ENCODE measurements at regions not wholly inside any gene's neighbourhood (a gene's known extent, or its start where the extent isn't known, plus 50 kb on each side); places are given as distances from the start of the nearest gene placed in this dataset.
"Not testable (repeated sequence)": the region's sequence is repeated elsewhere in the genome, so short reads cannot be mapped to it uniquely, and the experiment has no call there.

DNA sequence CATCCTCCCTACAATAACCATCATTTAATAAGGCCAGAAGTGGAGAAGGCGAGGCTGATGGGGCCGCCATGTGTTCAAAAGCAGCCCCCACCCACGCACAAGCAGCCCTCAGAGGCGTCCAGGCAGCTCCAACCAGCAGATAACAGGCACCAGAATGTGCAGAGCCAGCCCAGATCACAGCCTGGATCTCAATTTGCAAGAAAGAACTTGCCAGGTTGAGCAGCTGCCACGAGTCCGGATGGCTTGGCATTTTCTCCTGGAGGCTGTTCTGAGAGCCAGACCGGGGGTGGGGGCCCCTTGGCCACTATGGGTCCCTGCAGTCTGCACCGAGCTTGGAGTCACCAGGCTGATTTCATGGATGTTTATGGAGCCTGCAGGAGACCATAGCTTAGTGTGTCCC lies 338.1 kb downstream of the PREX1 start:
- DNase-seq: no peak

DNA sequence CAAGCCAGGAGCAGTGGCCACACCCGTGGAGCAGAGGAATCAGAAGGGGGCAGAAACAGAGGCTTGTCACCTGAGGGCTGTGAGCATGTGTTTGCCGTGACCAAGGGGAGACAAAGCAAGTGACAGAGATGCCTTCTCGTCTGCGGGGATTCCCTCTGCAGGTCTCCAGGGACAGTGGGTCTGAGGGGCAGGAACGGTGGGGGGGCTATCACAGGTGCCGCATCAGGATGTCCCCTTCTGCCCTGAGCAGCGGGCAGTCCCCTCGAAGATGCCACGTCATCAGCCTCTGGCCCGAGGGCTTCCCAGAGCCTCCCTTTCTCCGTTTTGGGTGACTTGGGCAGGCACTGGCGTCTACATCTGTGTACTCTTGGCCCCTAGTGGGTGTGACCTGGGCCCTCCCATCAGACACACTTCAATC lies 338.7 kb downstream of the PREX1 start:
- no peak for DNase-seq

DNA sequence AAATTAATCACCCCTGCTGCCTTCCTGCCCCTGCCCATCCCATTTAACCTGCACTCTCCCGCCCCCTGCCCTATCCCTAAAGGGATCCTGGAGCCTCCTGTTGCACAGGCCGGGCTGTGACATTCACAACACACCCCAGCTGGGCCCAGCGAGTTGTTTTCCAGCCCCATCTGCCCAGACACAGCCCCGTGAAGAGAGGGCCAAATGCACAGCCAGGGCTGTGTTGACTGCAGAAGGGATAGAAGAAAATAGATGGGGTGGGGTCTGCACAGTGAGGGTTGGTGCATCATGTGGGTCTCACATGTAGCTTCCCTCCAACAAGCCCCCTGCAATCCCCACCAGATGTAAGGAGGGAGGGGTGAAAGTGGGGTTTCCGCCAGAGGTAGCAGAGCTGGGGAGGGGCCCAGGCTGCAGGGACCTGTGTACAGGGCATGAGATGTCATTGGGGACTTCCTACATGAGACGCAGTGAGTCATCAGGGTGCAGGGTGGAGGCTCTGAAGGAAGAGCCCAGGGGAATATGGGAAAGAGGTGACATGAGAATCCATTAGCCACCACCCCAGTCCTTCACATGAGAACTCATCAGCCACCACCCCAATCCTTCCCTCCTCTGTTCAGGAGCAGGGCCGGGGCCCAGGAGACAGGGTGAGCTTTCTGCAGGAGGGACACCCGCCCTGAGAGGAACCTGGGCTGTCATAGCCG lies 339.3 kb downstream of the PREX1 start:
- not testable (repeated sequence) for DNase-seq

- no peak for DNase-seq
Observed at GRCh38 chr20:48486065-48486464, 341.7 kb downstream of the PREX1 start.

DNA sequence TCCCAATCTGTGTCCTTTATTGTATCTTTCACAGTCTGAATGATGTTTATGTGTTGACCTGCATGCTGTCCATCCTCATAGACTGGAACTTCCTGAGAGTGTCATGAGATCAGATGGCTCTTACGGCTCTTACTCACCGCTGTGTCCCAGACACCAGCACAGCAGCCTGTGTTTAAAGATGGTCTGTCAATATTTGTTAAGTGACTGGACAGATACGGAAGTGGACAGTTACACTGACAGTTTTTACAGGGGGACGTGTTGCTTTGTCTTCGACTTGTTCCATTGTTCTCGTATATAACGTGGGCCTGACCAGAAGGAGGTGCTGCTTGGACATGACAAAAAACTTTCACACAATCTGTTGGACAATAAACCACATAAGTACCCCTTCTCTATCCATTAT lies 342.6 kb downstream of the PREX1 start:
- DNase-seq: not testable (repeated sequence)

GRCh38 chr20:48483334-48484066 lies 344.3 kb downstream of the PREX1 start:
- no peak for DNase-seq

DNA sequence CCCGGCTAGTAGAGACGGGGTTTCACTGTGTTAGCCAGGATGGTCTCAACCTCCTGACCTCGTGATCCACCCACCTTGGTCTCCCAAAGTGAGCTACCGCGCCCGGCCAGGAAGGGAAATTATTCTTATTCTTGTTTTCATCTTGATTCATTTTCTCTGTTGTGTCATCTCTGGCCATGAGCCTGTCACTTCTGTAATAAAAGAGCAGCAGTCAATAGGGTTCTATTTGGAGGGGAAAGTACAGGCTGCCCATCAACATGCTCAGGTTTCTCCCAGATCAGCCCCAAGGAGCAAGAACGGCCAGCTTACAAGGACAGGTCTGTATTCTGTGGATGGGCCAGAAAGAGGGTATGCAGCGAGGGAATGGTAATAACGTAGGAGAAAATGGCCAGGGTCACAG lies 345.0 kb downstream of the PREX1 start:
- no peak for DNase-seq

- no peak for DNase-seq
Observed at GRCh38 chr20:48480216-48480772, 347.5 kb downstream of the PREX1 start.

DNA sequence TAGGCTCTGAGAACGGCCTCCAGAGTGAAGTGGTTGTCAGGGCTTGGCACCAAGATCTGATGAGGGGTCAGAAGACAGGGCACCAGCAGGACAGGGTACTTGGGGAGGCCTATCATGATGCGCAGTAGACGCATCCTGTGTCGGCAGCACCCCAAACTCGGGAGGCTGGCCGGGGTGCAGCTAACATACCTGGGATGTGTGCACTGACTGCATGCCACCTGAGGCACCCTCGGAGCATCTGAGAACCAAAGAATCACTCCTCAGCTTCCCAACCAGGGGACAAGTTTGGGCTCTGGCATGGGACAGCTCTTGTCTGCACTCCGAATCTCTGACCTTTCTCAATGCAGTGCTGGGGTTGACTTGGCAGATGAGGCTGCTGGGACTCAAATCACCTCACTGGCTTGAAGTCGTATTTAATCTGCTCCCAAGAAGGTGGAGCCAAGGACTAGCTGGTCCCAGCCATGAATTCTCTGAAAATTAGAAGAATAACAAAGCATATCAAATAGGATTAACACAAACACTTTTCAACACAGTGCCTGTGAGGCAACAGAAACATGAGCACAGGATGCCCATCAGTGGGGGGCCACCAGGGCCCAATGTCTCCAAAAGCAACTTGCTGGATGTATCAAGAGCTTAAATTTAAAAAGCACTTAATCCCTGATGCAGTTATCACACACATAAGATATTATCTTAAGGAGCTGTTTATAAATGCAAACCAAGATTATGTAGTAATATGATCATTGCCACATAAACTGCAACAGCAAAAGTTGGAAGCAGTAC lies 348.8 kb downstream of the PREX1 start:
- DNase-seq: no peak

- DNase-seq: no peak
Observed at GRCh38 chr20:48478370-48478769, 349.4 kb downstream of the PREX1 start.

DNA sequence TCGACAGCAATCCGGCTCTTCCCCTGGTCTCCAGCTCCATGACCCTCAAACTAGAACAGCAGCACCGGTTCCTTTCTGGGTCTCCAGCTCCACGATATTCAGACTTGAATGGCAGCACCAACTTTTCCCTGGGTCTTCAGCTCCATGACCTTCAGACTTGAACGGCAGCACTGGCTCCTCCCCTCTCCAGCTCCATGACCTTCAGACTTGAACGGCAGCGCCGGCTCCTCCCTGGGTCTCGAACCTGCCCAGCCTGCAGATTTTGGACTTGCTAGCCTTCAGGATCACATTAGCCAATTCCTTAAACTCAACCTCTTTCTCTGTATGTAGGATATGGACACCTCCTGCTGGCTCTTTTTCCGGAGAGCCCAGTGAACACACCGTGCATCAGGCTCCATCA lies 350.9 kb downstream of the PREX1 start:
- no peak for DNase-seq

DNA sequence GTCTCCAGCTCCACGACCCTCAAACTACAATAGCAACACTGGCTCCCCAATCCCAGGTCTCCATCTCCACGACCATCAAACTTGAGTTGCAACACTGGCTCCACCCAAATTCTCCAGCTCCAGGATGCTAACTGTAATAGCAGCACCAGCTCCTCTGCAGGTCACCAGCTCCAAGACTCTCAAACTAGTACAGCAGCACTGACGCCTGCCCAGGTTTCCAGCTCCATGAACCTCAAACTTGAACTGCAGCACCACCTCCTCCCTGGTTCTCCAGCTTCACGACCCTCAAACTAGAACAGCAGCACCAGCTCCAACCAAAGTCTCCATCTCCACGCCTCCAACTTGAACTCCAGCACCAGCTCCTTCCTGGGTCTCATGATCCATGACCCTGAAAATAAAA lies 353.8 kb downstream of the PREX1 start:
- DNase-seq: no peak

- DNase-seq: no peak
Observed at GRCh38 chr20:48471759-48472408, 355.9 kb downstream of the PREX1 start.

- no peak for DNase-seq
Observed at GRCh38 chr20:48471176-48471575, 356.6 kb downstream of the PREX1 start.

DNA sequence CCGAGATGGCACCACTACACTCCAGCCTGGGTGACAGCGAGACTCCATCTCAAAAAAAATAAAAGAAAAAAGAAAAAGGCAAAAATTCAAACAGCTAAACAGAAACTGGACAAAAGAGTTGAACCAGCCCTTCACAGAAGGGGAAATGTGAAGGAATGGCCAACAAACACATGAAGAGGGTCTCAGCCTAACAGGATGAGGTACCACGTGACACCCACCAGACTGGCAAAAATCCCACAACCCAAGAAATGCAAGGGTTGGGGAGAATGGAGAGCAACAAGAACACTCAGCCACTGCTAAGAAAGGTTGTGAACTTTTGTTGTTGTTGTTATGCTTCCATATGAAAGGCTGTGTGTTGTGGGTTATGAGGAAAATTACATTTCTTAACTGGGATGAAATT lies 357.7 kb downstream of the PREX1 start:
- no peak for DNase-seq

DNA sequence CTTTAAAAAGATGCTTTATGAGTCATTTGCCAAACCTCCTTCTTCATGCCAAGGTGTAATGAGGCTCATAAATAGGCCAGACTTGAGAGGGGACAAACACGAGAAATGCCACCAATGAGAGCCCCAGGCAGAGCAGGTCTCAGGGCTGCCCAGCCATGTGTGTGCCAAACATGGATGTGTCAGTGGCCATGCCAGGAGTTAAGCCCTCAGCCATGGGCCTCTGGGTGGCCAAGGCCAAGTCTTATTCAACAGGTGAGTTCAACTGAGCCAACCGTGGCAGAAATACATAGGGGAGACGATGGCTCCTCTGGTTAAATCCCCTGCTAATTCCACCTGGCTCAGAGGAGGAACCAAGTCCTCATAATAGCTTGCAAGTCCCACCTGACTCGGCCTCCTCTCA lies 358.8 kb downstream of the PREX1 start:
- no peak for DNase-seq

- no peak for DNase-seq
Observed at GRCh38 chr20:48468571-48468970, 359.2 kb downstream of the PREX1 start.

DNA sequence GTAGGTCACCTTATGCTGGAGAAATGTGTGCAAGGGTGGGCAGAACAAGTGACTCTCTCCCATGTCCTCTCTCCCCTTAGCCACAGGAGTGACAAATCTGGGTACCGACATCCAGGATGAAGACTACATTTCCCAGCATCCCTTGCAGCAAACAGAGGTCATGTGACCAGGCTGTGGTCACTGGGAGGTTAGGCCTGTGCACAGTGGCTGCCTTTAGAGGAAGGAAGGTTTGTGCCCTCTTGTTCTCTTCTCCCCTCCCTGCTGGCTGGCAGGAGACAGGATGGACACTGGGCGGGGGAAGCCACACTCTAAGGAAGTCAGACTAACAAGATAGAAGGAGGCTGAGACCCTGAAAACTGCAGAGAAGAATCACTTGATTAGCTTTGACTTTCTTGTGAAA lies 360.2 kb downstream of the PREX1 start:
- DNase-seq: no peak

- no peak for DNase-seq
Observed at GRCh38 chr20:48465271-48465670, 362.5 kb downstream of the PREX1 start.

GRCh38 chr20:48463916-48464315 lies 363.9 kb downstream of the PREX1 start:
- DNase-seq: no peak

GRCh38 chr20:48463096-48463720 lies 364.6 kb downstream of the PREX1 start:
- DNase-seq: no peak

DNA sequence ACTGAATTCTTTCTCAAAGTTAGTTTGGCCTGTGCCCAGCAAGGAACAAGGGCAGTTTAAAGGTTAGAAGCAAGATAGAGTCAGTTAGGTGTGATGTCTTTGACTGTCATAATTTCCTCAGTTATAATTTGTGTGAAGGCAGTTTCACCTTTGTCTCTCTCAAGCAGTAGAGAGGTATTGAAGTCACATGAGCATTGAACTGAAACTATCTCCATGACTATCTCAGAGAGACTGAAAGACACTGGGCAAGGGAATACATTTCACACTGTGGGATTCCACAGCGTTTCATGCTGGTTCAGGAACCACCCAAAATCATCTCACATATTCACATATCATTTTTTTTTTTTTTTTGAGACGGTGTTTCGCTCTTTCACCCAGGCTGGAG lies 366.1 kb downstream of the PREX1 start:
- DNase-seq: no peak

Data from KG1 (cell line).